Left hindlimb (tissue), 1 donor: ENCODE measurements at regions not wholly inside any gene's neighbourhood (a gene's known extent, or its start where the extent isn't known, plus 50 kb on each side); places are given as distances from the start of the nearest gene placed in this dataset.

Source experiments
- DNase-seq: peaks from one replicate; pipeline ENCODE4 v3.0.0-alpha.2; 2018

GRCh38 chr1:94701796-94702441 is 118.2 kb upstream of the SLC44A3 start:
- DNase-seq = no peak

- DNase-seq = no peak
Measured at GRCh38 chr1:94698759-94699502, 121.2 kb upstream of the SLC44A3 start.

GRCh38 chr1:94698356-94698755 is 121.8 kb upstream of the SLC44A3 start:
- no peak for DNase-seq

- DNase-seq = no peak
Measured at GRCh38 chr1:94697839-94698238, 122.3 kb upstream of the SLC44A3 start.

GRCh38 chr1:94694226-94694915 is 125.8 kb upstream of the SLC44A3 start:
- DNase-seq = no peak

- no peak for DNase-seq
Measured at GRCh38 chr1:94693435-94693834, 126.7 kb upstream of the SLC44A3 start.

GRCh38 chr1:94693029-94693428 is 127.1 kb upstream of the SLC44A3 start:
- DNase-seq = no peak

- DNase-seq = no peak
Measured at GRCh38 chr1:94688646-94689045, 131.5 kb upstream of the SLC44A3 start.

GRCh38 chr1:94686882-94687281 is 133.3 kb upstream of the SLC44A3 start:
- no peak for DNase-seq

- DNase-seq = no peak
Measured at GRCh38 chr1:94684690-94685250, 135.4 kb upstream of the SLC44A3 start.

GRCh38 chr1:94683886-94684285 is 136.3 kb upstream of the SLC44A3 start:
- no peak for DNase-seq

GRCh38 chr1:94680039-94680377 is 138.4 kb upstream of the F3 start:
- DNase-seq = no peak

GRCh38 chr1:94679332-94680038 is 137.9 kb upstream of the F3 start:
- no peak for DNase-seq

- DNase-seq = no peak
Measured at GRCh38 chr1:94678202-94678848, 136.8 kb upstream of the F3 start.

GRCh38 chr1:94677714-94678113 is 136.2 kb upstream of the F3 start:
- DNase-seq = no peak

GRCh38 chr1:94677087-94677486 is 135.5 kb upstream of the F3 start:
- DNase-seq = no peak

GRCh38 chr1:94676686-94677085 is 135.1 kb upstream of the F3 start:
- no peak for DNase-seq

- no peak for DNase-seq
Measured at GRCh38 chr1:94675373-94675772, 133.8 kb upstream of the F3 start.

GRCh38 chr1:94674876-94675275 is 133.3 kb upstream of the F3 start:
- DNase-seq = no peak

- no peak for DNase-seq
Measured at GRCh38 chr1:94672934-94673333, 131.4 kb upstream of the F3 start.

- no peak for DNase-seq
Measured at GRCh38 chr1:94672001-94672400, 130.4 kb upstream of the F3 start.

GRCh38 chr1:94670273-94670672 is 128.7 kb upstream of the F3 start:
- DNase-seq = no peak

- DNase-seq = no peak
Measured at GRCh38 chr1:94669198-94669597, 127.6 kb upstream of the F3 start.
